PFSK-1 (cell line): ENCODE measurements at regions not wholly inside any gene's neighbourhood (a gene's known extent, or its start where the extent isn't known, plus 50 kb on each side); places are given as distances from the start of the nearest gene placed in this dataset.

Experiments
- FOXP2 ChIP-seq: optimal IDR thresholded peaks from 2 replicates; pipeline ENCODE3; 2011; ENCODE audit warnings: borderline replicate concordance, control low read depth, inconsistent platforms; ENCODE audit not compliant: insufficient read depth; ENCODE audit errors: extremely low read length, extremely low read depth
- POLR2AphosphoS5 ChIP-seq: IDR thresholded peaks from 2 replicates; pipeline ENCODE4 v1.6.1; 2012; ENCODE audit warnings: low read depth, mild to moderate bottlenecking, control low read depth, low read length, moderate library complexity
- REST ChIP-seq, 2 experiments: IDR thresholded peaks; 2 replicates each; pipeline versions ENCODE4 v1.6.1 to v1.8.0; 2011 to 2012; ENCODE audit warnings: low read depth in 2 of 2, low read length in 2 of 2, control low read depth in 1 of 2, inconsistent platforms in 1 of 2, mild to moderate bottlenecking in 1 of 2, moderate library complexity in 1 of 2; ENCODE audit not compliant: insufficient read depth in 1 of 2
- SIN3A ChIP-seq: IDR thresholded peaks from 2 replicates; pipeline ENCODE4 v1.6.1; 2012; ENCODE audit warnings: mild to moderate bottlenecking, low read length, moderate library complexity, borderline replicate concordance; ENCODE audit not compliant: insufficient read depth
- TAF1 ChIP-seq: IDR thresholded peaks from 2 replicates; pipeline ENCODE4 v1.6.1; 2012; ENCODE audit warnings: low read length, control low read depth, borderline replicate concordance; ENCODE audit not compliant: insufficient read depth

DNA sequence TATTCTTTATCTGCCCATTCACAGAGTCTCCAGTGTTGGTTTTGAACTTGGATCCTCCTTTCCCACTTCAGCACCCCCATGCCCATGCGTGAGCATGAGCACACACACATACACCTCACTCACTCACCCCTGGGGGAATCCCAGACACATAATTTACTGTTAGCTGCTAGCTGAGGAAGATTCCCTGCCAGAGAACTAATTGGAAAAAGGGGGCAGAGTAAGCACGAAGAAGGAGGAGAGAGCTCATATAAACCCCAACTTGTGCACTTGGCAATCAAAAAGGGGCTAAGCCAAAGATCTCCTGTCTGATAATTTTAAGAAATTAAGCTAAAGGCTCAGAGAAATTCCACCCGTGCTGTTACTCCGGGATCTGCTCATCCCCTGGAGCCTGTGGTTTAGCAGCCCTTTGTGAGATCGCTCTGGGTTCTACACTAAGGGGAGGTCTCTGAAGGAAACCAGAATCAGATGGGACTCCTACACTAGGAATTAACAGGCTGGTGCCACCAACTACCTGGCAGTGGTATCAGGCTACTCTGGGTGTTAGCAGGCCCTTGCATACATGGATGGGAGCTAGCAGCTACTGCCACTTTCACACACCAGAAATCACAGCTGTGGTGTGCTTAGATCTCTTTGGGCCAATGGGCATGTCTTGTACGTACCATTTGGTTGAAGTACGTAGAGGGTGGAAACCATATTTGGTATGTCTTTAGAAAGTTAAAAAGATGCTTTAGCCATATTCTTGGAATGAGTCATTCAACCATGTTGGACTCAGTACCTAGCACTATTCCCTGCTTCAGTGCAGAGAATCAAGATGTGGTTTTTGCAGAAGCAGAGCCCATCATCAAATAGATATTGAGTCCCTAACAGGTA is 95.6 kb upstream of the SLC14A2 start:
- no peak for TF ChIP-seq FOXP2
- TF ChIP-seq REST (IDR thresholded peaks at IDR 0.05; ENCODE audit: insufficient read depth in 1 of 2, low read depth in 2 of 2, low read length in 2 of 2): no peak
- no peak for TF ChIP-seq SIN3A
- TF ChIP-seq TAF1: no peak
- TF ChIP-seq POLR2AphosphoS5: no peak

DNA sequence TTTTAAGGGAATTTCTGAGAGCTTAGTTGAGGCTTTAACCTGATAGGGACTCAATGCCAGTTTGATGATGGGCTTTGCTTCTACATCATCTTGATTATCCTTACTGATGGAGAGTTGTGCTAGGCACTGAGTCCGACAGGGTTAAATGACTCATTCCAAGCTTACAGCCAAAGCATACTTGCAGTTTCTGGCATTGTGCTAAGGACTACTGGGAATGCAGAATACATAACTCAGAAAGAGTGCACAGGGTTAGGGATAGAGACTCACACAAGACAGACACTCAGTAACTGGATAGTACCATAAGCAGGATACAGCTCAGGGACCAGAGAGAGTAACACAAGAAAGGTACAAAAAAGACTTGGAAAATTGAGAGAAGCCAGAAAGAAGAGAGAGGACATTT is 94.1 kb upstream of the SLC14A2 start:
- TF ChIP-seq POLR2AphosphoS5 (no peak), SIN3A (no peak), REST (IDR thresholded peaks at IDR 0.05; ENCODE audit: insufficient read depth in 1 of 2, low read depth in 2 of 2, low read length in 2 of 2) (no peak), TAF1 (no peak), FOXP2 (no peak)

DNA sequence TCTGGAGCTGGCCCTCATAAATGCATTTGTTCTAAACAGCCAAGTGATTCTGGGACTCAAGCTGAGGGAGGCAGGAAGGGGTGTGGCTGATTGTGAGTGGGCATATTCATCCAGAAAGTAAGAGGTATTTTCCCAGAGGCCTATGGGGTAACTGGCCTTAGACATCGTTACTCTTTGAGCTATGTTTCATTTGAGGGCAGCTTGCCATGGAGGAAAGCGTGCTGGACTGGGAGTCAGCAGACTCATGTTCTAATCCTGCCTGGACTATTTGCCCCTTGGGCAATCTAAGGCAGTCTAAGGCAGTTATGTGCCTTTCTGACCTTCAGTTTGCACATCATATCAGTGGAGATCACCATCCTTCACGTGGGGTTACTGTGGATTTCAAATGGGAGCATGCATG is 93.5 kb upstream of the SLC14A2 start:
- TF ChIP-seq POLR2AphosphoS5 (no peak), REST (IDR thresholded peaks at IDR 0.05; ENCODE audit: insufficient read depth in 1 of 2, low read depth in 2 of 2, low read length in 2 of 2) (no peak), TAF1 (no peak), SIN3A (no peak), FOXP2 (no peak)

DNA sequence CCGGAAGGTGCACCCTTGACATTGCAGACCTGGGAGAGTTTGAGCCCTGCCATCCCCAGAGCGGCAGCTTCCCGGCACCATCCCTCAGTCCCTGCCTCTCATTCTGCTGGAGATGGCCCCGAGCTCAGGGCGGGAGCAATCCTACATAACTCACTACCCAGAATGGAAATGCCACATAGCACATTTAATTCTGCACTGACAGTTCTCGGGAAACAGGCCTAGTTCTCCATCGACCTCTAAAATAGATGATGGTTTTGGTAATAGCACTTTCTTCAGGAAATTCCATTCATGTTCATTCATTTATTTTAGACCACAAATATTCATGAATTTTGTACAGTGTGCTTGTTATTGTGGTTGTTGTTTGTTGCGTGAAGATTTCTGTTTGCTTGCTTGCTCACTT is 92.9 kb upstream of the SLC14A2 start:
- TF ChIP-seq POLR2AphosphoS5 (no peak), FOXP2 (no peak), TAF1 (no peak), SIN3A (no peak), REST (IDR thresholded peaks at IDR 0.05; ENCODE audit: insufficient read depth in 1 of 2, low read depth in 2 of 2, low read length in 2 of 2) (no peak)
